HT1080 (cell line): ENCODE measurements at regions not wholly inside any gene's neighbourhood (a gene's known extent, or its start where the extent isn't known, plus 50 kb on each side); places are given as distances from the start of the nearest gene placed in this dataset.

Experiments used
- DNase-seq: peaks from one replicate; pipeline ENCODE4 v3.0.0-alpha.2; 2015; ENCODE audit warnings: low read depth

DNA sequence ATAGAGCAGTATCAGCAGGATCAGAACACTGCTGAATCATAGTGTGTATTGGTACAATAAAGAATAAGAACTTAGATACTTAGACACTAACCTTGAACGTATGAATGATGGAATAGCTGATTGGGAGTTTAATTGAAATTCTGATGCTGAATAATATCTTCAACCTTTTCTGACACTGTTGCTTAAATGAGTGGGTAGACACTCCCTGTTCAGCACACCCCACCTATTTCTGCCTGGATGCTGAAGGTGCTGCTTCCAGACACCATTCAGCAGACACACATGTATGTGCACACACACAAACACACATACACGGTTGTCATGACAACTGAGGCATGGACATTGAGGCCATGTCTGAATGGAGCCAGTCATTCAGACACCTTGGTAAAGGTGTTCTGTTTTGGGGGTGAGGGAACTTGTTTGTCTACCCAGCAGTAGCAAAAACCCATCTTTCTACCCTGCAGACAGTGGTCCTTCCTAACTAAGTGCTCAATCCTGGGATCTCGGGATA lies 54.3 kb downstream of the TMEM215 start:
- no peak for DNase-seq

DNA sequence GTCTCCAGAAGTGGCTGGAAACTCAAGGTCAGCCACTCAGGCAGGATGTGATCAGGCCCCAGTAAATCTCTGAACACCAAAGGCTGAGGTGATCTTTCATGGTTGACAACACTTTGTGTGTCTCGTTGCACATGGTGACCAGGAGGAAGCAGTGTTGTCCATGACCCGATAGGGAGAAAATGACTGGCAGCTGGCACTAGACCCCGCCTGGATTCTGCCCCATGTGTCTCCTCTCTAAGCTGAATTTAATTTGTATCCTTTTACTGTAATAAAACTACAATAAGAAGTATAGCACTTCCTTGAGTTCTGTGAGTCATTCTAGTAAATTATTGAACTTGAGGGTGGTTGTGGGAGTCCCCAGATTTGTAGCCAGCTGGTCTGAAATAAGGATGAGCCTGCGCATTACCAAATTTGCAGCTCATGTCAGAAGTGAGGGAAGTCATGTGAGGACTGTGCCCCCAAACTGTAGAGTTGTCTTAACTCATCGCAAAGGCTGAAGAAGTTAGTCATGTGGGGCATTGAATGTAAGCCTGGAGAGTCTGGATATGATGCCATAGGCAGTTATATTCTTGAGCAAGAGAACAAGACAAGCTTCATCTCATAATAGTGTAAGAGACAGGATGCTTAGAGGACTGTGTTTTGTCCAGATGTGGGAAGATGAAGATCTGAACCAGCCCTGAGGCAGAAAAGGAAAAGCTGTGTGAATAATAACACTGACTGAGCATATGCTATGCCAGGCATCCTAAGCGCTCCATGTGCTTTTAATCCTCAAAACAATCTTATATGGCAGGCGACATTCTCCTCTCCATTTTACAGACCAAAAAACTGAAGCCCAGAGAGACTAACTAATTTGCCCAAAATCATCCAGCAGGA lies 55.9 kb downstream of the TMEM215 start:
- no peak for DNase-seq

DNA sequence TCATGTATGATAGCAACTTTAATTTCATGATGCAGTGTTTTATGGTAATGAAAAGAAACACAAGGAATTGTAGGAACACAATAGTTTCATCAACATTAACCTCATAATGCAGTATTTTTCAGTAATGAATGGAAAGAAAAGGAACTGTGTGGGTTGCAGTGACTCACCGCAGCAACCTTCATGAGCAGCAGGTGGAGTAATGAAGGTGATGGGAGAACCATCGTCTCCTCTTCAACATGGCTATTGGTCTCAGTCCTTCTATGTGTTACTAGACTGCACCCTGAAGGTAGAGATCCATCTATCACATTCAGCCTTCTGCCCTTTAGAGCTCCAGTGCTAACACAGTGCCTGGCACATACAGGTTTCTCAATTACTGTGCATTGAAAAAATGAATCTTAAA lies 58.0 kb downstream of the TMEM215 start:
- DNase-seq: no peak

DNA sequence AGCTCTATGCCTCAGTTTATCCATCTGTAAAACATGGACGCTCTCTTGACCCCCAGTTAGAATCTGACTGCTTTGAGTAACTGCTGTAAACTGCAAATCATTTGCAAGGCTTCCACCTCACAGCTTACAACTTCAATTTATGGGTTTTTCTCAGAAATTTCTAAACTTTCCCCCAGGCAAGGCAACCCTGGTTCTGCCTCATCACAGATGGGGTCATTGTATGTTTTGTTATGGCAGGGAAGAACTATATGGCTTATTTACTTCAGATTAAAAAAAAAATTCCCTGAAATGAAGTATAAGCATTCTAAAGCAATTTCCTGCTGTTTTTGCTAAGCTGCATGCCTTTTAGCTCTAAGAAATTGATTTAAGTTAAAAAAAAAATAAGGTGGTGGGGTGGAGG lies 60.0 kb downstream of the TMEM215 start:
- no peak for DNase-seq

DNA sequence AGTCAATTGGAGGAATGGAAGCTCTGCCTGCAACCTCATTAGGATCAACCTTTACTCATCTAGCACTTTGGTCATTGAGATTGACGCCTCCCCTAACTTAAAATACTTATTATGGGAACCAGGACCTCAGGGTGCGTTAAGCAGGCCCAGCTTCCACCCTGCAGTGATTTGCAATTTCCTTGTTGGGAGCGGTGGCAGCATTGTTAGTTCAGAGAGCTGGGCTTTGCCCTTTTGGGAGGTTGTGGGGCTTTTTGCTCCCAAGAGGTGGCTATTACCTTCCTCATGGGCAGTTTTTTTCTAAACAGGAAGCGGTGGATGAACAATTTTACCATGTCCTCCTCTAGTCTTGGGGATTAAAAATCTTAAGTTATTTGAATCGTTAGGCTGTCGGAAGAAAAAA lies 60.9 kb downstream of the TMEM215 start:
- DNase-seq: no peak

DNA sequence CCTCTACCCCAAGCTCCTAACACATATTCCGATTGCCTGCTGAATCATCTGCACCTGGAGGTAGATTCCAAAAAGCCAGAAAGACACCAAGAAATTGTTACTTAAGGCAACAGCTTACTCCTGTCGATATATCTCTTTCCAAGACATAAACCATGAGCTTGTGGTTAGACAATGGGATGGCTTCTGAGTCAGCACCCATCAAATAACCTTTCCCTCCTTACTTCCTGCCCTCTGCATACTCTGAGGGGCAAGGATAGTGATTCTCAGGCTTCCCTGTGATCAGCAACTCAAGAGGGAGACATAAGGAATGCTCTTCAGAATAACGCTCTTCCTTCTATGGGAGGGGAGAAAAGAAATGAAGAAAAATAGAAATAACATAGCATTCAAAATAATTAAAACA lies 70.9 kb downstream of the TMEM215 start:
- DNase-seq: peak; percentile 64

DNA sequence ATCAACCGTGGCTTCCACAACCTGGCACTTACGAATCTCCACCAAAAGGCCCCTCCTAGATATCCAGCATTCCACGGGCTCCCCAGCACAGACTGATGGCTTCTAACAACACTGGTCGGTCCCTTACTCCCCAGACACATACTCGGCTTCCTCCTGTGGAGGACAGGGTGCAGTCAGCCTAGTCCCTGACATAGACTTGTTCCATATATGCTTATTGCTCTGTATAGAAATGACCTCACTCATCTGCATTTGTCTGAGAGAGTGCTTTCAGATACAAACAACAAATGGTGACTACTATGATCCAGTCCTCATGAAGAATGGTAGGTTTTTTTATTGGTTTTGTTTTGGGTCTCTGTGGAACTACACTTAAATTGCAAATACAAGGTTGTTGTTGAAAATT lies 72.4 kb downstream of the TMEM215 start:
- DNase-seq: no peak

DNA sequence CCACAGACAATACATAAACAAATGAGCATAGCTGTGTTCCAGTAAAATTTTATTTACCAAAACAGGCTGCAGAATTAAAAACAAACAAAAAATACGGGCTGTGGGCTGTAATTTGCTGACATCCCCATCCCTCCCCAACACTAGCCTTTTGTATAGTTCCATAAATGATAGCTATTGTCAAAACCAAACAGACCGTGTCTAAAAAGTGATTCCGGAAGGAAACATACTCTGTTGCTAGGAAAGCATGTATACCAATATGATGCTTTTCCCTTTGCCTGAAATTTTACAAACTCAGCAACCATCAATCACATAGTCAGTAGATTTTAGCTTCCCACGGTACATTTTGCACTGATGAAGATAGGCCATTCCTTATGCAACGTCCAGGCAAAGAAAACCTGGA lies 80.0 kb downstream of the TMEM215 start:
- no peak for DNase-seq

DNA sequence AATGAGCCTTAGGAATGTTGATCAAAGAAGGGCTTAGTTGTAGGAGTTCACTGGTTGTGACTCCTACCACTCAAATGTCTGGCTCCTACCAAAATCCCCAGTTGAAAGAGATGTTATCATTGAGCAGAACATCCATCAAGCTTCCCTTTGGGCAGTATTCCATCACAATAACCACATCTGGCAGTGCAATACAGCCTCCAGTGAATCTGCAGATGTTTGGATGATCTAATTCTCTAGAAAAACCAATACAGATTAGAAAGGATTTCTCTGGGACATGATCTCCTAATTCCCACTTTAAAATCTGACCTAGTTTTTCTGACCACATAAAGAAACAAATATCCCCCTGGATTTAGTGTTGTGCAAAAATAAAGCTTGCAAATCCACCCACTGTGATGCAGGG lies 81.6 kb downstream of the TMEM215 start:
- DNase-seq: no peak

DNA sequence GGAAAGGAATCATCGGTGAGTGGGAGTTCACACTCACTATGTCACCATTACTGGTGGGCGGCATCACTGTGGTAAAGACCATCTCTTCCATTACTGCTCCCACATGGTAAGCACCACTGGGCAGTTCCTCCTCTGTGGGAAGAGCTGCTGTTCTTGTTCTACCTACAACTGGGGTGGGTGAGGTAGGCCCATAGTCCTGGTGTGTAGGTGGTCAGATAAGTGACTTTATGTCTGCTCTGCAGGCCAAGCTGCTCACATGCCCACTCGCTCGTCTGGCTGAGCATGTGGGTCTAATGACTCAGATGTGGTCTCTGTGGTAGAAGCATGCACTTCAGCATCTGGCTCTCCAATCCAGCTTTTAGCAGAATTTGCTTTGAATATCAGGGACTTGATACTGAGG lies 82.9 kb downstream of the TMEM215 start:
- peak; percentile 19 for DNase-seq

DNA sequence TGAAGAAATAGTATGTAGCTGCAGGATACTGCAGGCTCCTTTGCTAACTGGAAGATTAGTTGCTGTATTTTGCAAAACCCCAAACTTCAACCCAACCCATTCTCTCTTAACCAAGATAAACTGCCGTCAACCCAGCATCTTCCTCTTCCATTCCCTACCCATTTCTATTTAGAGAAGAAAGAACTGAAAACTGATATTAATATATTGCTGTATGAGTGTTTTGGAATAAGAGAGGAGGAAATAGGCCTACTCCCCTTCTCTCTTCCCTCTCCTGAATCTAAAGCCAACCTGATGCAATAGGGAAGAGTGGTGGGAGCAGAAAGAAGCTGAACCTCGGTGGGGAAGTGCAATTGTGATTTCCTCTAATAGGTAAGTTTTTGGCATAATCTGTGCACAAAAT lies 83.7 kb downstream of the TMEM215 start:
- no peak for DNase-seq

DNA sequence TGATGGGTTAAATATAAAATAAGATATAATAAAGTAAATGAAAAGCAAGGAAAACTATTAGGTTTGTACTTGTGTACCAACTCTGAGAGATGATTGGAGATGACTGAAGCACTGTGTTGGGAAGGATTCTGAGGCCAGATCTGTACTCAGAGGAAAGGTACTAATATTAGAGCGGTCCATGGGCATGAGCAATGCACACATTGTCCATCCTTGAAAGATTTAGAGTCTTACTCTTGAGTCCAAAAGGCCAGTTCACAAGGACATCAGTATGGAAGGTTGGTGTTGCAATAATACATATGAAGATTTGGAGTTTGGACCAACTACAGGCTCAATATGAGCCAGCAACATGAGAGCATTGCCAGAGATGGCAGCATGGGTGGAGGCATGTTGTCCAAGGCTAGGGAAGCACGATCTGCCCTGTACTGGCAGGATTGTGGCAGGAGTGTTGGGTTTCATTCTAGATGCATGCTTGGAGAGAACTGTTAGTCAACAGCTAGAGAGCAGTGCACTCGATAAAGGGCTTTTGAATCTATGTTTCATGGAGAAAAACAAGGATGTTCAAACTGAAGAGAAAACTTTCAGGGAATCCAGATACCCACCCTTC lies 84.4 kb downstream of the TMEM215 start:
- no peak for DNase-seq

DNA sequence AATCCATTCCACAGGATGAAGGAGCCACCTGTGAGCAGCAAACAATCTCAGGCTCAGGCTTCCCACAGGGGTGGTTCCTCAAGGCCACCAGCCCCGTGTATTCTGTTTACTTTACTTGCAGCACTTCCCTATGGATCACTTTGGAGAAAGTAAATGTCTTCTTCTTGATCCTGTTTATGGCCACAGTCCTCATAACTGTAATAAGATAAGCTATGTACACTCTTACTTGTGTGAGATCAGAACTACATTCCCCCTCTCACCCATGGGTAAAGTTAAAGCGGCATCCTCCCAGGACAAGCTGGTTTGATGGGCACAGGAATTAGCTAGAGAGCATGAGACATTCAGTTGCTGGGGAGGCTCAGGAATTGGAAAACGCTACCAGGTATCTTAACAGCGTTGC lies 86.1 kb downstream of the TMEM215 start:
- DNase-seq: no peak

DNA sequence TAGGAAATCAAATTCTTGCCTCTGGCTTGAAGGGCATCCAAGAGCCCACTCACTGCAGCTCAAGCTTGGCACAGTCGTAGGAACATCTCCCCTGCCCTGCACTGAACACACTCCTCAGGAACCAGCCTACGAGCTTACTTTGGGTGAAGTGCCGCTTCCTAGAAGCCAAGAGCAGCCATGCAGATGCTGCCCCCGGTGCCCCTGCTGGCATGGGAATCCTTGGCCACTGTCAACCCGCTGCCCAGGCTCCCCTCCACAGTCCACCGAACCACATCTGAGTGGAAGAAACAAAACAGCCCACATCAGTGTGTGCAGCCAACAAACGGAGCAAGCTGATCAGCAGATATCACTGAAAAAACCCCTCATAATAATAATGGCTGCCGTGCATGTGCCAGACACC lies 89.8 kb downstream of the TMEM215 start:
- no peak for DNase-seq

DNA sequence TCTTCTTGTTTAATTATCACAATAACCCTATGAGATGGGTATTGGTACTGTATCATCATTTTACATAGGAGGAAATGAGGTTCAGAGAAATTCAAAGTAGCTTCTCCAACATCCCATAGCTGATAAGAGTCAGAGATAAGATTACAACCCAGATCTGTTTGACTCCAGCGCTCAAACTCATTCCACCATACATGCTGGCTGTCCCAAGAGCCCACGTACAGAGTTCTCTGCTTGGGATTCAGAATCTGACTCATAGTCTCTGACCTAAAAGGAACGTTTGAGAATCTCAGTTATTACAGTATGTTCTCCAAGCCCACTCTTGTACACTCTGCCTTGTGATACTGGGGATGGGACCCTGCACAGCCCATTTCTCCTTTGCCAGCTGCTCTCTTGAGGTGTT lies 90.2 kb downstream of the TMEM215 start:
- no peak for DNase-seq

DNA sequence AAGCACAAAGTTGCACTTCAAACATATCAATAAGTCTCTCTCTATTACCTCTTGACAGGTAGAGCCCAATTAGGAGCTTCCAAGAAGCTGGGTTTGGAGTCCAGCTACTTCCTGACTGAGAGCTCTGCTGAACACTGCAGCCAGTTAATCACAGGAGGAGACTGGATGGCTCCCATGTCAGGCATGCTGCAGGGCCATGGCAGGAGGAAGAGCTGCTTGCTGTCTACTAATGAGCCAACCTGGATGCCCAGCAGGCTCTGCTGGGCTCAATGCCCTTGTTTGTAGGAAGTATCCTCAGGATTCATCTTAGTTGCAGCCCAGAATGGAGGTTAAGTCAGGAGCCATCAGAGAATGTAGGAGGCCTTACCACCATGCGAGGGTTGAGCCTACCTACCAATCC lies 91.9 kb downstream of the TMEM215 start:
- DNase-seq: peak; percentile 14

DNA sequence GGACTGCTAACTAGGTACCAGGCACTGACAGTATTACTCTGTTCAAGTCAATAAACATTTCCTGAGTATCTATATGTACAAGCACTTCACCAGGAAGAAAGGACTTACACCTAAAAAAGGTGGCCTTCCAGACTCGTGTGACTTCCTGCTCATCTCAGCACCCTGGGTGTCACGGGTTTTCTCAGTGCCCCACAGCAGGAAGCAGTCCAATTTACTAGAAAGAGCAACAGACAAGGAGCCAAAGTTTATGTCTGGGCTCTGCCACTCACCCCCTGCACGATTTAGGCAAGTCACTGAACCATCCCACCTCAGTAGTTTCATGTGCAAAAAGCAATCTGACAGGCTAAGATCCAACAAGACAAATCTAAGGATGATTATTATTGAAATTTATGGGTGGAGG lies 92.4 kb downstream of the TMEM215 start:
- DNase-seq: no peak

DNA sequence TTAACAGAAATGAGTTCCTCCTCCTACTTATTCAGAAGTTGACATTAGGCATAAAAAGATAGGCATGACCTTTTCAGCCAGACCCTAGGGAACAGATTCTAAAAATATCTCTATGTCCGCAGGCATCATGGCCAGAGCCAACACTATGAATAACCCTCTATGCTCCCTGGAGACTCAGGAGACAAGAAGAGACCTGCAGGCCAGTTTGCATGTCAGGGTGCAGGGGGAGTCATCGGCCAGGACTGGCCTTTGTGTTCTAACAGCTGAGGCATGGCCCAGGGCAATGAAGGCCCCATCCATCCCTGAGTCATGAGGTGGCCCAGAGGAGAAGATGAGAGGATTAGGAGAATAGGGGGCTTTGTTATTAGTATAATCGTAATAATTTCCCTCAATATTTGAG lies 93.8 kb downstream of the TMEM215 start:
- no peak for DNase-seq

DNA sequence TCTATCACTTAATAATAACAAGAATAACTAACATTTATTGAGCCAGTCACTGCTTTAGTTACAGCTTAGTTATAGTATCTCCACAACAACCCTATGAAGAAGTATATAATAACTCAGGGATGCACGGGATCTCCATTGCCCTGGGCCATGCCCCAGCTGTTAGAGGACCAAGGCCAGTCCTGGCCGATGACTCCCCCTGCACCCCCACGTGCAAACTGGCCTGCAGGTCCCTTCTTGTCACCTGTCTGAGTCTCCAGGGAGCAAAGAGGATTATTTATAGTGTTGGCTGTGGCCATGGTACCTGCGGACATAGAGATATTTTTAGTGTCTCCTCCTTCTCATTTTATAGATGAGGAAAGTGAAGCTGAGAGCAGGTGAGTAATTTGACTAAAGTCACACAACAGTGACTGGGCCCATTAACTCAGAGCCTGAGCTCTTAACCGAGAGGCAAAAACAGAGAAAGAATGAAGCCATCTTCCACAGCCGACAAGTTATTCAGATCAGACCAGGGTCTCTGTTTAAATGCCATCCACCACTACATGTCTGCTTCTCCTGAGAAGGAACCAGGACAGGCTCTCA lies 94.4 kb downstream of the TMEM215 start:
- no peak for DNase-seq

DNA sequence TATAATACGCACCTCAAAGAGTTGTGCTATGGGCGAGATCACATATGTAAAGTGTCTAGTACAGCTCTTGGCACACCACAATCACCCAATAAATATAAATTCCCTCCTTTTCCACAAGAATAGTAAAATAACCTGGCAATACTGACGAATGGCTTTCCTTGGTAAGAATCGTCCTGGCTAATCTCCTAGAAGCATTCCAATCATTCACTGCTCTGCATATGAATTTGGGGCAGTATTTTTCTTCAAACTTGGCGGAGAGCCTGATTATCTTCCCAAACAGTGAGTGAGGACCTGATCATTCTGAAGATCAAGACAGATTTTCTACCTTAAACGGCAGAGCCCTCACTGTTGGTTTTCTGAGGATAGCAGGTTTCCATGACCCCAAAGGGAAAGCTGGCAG lies 96.0 kb downstream of the TMEM215 start:
- DNase-seq: no peak

DNA sequence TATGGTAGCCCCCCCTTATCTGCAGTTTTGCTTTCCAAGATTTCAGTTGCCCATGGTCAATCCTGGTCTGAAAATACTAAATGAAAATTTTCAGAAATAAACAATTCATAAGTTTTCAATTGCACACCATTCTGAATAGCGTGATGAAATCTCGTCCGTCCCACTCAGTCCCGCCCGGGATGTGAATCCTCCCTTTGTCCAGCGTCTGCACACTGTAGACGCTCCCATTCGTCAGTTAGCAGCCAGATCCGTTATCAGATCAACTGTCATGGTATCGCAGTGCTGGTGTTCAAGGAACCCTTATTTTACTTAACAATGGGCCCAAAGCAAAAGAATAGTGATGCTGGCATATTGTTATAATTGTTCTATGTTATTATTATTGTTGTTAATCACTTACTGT lies 98.6 kb downstream of the TMEM215 start:
- DNase-seq: no peak

DNA sequence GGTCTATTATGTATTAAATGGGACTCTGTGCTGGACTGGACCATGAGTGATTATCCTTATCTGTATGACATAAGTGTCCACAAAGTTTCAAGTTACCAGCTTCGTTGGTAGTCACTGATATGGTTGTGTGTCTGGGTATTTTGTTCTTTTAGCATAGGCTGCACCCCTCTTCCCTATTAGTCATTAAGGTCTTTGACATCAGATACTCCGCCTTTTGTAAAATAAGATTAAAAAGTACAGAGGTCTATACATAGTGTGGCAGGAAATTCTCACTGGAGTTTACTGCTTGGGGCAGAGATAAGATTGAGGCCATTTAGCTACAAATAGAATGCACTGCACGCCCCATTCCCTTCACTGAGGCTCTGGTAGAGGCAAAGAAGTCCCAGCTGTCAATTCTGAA lies 99.4 kb downstream of the TMEM215 start:
- DNase-seq: no peak

DNA sequence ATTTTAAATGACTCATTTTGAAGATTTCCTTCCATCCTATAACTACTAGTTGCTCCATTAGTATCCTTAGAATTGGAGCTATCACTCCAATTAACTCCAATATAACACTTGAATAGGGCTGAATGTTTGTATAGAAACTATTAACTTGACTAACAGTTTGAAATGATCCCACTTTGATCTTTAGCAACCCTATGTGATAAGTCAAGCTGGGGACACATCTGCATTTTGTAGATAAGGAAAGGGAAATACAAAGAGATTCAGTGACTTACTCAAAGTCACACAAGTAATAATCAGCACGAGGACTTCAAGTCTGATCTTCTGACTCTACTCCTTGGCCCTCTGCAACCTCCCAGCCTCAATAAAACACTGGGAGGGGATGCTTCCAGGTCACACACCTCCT lies 101.1 kb downstream of the TMEM215 start:
- no peak for DNase-seq
